ENCODE measurements at regions not wholly inside any gene's neighbourhood (a gene's known extent, or its start where the extent isn't known, plus 50 kb on each side); places are given as distances from the start of the nearest gene placed in this dataset.

GRCh38 chr7:15888090-15888489 lies 201.6 kb upstream of the MEOX2 start:
- TF ChIP-seq, protein P1, sequence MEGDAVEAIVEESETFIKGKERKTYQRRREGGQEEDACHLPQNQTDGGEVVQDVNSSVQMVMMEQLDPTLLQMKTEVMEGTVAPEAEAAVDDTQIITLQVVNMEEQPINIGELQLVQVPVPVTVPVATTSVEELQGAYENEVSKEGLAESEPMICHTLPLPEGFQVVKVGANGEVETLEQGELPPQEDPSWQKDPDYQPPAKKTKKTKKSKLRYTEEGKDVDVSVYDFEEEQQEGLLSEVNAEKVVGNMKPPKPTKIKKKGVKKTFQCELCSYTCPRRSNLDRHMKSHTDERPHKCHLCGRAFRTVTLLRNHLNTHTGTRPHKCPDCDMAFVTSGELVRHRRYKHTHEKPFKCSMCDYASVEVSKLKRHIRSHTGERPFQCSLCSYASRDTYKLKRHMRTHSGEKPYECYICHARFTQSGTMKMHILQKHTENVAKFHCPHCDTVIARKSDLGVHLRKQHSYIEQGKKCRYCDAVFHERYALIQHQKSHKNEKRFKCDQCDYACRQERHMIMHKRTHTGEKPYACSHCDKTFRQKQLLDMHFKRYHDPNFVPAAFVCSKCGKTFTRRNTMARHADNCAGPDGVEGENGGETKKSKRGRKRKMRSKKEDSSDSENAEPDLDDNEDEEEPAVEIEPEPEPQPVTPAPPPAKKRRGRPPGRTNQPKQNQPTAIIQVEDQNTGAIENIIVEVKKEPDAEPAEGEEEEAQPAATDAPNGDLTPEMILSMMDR (IDR thresholded peaks at IDR 0.05): no peak
- TF ChIP-seq EP300 (IDR thresholded peaks at IDR 0.05): no peak
